ENCODE measurements at regions not wholly inside any gene's neighbourhood (a gene's known extent, or its start where the extent isn't known, plus 50 kb on each side); places are given as distances from the start of the nearest gene placed in this dataset.

DNA sequence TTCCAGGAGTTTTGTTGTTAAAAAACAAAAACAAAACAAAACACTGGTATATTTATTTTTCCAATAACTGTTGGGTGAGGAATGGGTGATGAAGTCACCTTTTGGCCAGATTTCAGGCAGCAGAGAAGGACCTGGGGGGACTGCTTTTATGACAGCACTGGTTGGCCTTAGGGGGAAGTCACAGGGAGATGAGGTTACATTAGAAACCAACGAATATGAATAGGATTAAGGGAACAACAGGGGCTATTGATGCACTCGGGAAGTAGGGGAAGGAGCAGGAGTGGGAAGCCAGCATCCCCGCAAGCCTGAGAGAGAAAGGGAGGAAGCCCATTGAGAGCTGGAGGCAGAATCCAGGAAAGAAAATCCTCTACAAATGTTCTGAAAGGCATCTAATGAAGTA, 958.4 kb downstream of the TYW1 start:
- in situ Hi-C loops (cut with HindIII; ENCODE audit: low sequenced_read_pairs) = no loop called here

DNA sequence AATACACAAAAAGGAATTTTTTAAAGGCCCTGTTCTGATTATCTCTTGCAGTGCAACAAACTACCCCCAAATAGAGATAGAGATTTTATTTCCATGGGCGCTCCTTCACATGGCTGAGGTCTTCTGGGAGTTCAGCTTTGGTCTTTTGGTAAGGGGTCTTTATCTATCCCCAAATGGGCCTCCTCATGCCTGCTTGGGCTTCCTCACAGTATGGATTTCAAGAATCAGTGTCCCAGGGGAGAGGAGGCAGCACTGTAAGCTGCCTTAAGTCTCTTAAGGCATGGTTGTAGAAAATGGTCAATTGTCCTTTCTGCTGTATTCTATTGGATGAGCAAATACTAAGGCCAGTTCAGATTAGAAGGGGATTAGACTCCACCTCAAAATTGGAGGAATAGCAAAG, 966.2 kb downstream of the TYW1 start:
- in situ Hi-C loops (cut with HindIII; ENCODE audit: low sequenced_read_pairs) = no loop called here

- in situ Hi-C loops (cut with HindIII; ENCODE audit: low sequenced_read_pairs) = no loop called here
Measured at GRCh38 chr7:67976490-67976889, 979.9 kb downstream of the TYW1 start.

DNA sequence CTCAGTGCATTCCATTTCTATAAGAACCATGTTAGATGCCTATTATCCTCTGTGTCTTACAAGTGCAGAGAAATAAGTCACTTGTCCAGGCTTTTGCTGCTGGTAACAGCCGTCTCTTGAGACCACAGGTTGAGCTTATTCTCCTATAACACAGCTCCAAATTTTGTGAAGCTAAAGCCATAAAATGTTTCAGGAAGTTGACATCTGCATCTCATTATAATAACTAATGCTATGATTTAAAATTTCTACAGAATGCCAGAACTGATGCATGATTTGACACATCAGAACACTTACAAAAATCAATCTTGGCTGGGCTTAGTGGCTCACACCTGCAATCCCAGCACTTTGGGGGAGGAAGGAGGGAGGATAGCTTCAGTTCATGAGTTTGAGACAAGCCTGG, 986.9 kb downstream of the TYW1 start:
- in situ Hi-C loops (cut with HindIII; ENCODE audit: low sequenced_read_pairs) = no loop called here

DNA sequence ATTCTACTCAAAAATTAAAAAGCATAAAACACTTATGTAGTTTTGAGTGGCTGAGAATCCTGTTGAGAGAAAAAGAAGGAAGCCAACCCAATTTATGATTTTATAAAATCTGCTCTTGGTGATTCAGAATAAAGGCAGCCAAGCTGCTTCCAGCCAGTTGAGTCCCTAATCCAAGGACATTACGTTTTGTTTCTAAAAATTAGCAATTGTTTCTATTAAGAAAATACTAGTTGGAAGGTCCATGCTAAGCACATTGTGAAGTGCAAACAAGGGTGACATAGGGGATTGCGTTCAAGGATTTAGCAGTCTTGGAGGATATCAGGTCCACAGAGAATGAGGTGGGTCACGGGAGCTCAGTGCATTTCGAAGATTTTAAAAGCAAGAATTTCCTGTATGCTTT, 987.7 kb downstream of the TYW1 start:
- in situ Hi-C loops (cut with HindIII; ENCODE audit: low sequenced_read_pairs) = no loop called here

- in situ Hi-C loops (cut with HindIII; ENCODE audit: low sequenced_read_pairs) = no loop called here
Measured at GRCh38 chr7:67989142-67989541, 992.5 kb downstream of the TYW1 start.

- in situ Hi-C loops (cut with HindIII; ENCODE audit: low sequenced_read_pairs) = no loop called here
Measured at GRCh38 chr7:67990003-67990402, 993.4 kb downstream of the TYW1 start.

- in situ Hi-C loops (cut with HindIII; ENCODE audit: low sequenced_read_pairs) = no loop called here
Measured at GRCh38 chr7:67990716-67991115, 994.1 kb downstream of the TYW1 start.

DNA sequence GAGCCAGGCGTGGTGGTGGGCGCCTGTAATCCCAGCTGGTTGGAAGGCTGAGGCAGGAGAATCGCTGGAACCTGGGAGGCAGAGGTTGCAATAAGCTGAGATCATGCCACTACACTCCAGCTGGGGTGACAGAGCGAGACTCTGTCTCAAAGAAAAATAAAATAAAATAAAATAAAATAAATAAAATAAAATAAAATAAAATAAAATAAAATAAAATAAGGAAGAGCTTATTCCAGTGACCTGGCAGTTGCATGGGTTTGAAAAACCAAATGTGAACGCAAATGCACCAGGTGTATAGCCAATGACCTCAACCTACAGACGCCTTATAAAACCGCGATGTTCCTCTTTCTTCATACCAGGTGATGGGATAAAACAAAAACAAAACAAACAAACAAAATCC, 995.7 kb downstream of the TYW1 start:
- in situ Hi-C loops (cut with HindIII; ENCODE audit: low sequenced_read_pairs) = no loop called here

GRCh38 chr7:68005992-68006391, 1009.4 kb downstream of the TYW1 start:
- in situ Hi-C loops (cut with HindIII; ENCODE audit: low sequenced_read_pairs) = no loop called here

DNA sequence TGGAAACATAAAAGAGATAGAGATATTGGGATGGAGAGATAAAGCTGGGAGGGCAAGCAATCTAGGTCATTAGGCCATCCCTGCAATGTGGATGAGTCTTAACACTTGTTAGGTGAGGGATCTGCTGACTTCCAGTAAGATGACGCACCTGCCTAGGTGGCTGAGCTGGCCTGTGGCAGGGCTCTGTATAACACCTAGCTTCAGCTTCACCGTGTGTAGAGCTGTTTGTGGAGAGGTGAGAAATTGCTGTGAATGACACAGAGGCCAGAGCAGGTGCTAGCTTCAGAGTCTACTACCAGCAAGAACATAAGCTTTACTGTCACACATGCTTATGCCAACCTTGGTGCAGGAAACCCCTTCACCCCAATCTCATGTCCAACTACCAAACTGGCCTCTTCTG, 1010.0 kb downstream of the TYW1 start:
- in situ Hi-C loops (cut with HindIII; ENCODE audit: low sequenced_read_pairs) = no loop called here

DNA sequence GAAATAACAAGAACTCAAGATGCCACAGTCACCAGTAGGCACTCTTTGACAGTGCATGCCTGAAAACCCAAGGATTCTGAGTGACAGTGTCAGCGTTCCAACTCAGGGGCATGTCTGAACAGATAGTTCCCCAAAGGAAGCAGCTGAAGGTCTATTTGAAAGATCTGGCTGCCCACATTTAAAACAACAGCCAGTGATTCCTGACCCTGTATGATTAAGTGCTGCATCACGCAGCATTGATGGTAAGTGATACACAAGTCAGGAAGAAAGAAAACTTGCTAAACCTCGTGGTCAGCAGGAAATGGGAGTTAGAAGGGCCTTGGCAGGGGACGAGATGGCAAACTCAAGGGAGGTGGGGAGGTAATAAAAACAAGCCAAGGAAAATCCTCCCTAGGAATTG, 1013.1 kb downstream of the TYW1 start:
- in situ Hi-C loops (cut with HindIII; ENCODE audit: low sequenced_read_pairs) = no loop called here

DNA sequence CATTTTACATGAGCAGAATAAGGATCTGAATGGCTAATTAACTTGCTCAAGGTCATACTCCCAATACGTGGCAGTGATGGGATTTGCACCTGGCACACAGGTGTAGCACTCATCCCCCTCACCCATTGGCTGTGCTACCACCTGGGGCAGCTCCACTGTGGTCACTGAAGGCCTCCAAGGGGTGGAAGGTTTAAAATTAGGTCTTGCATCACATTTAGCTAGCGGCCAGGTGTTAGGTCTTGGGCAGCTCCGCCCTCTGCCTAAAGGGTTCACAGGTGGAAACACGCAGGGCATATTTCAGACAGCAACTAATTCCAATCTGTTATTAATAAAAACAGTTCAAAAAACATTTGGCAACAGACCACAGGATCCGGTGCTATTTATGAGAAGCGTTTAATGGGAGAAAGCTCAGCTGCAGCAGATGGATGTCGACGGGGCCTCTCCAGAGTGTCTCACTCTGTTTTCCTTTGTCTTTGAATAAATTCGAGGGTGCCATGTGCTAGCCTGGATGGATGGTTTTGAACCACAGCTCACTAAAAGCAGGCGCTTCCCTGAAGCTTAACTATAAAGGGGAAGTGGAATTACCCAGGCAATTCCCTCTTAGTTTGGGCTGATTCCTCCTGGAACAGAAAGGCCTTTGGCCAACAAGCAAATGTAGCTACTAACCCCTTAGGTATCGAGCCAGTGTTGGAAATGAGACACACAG, 1017.6 kb downstream of the TYW1 start:
- in situ Hi-C loops (cut with HindIII; ENCODE audit: low sequenced_read_pairs) = no loop called here

- in situ Hi-C loops (cut with HindIII; ENCODE audit: low sequenced_read_pairs) = no loop called here
Measured at GRCh38 chr7:68015122-68015977, 1018.7 kb downstream of the TYW1 start.

DNA sequence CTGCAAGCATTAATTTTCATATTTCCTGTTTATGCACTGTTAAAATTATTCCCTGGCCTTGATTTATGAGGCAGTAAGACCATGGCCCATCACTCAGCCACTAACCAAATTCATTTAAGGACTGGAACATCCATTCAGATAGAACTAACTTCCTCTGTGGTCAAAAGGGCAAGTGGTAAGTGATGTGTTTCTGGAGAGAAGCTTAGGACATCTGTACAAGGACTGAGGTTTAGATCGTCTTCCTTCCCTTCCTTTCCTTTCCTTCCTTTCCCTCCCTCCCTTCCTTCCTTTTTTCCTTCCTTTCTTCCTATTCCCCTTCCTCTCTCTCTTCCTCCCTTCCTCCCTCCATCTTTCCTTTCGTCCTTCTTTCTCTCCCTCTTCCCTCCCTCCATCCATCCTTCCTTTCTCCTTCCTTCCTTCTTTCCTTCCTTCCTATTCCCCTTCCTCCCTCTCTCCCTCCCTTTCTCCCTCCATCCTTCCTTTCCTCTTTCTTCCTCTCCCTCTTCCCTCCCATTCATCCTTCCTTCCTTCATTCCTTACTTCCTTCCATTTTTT, 1019.4 kb downstream of the TYW1 start:
- in situ Hi-C loops (cut with HindIII; ENCODE audit: low sequenced_read_pairs) = no loop called here

- in situ Hi-C loops (cut with HindIII; ENCODE audit: low sequenced_read_pairs) = no loop called here
Measured at GRCh38 chr7:68020102-68020501, 1023.5 kb downstream of the TYW1 start.

- in situ Hi-C loops (cut with HindIII; ENCODE audit: low sequenced_read_pairs) = no loop called here
Measured at GRCh38 chr7:68025369-68025768, 1028.7 kb downstream of the TYW1 start.

GRCh38 chr7:68030530-68030929, 1033.9 kb downstream of the TYW1 start:
- in situ Hi-C loops (cut with HindIII; ENCODE audit: low sequenced_read_pairs) = no loop called here

GRCh38 chr7:68031180-68031943, 1034.7 kb downstream of the TYW1 start:
- in situ Hi-C loops (cut with HindIII; ENCODE audit: low sequenced_read_pairs) = no loop called here

DNA sequence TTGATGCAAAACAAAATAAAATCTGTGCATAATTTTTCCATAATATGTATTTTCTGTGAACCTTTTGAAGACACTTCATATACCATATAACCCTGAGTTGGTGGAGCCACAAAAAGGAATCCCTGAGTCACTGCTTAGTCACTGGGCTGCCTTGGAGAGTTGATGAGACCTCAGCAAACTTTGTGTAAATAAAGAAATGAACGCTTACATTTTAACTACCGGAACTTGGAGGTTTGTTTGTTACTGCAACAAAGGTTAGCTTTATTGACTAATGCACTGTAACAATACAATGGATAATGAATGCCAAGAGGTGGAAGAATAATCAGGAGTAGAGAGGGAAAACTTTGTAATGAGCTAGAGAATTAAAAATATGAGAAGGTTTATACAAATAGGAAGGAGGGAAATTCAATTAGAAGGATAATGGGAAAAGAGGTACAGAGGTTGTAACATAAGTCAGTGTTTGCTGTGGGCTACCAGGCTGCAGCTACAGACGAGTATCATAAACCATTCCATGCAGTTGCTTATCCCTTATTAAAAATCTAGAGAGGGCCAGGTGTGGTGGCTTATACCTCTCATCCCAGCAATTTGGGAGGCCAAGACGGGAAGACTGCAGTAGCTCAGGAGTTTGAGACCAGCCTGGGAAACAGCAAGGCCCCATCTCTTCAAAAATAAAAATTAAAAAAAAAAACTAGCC, 1042.1 kb downstream of the TYW1 start:
- in situ Hi-C loops (cut with HindIII; ENCODE audit: low sequenced_read_pairs) = no loop called here

DNA sequence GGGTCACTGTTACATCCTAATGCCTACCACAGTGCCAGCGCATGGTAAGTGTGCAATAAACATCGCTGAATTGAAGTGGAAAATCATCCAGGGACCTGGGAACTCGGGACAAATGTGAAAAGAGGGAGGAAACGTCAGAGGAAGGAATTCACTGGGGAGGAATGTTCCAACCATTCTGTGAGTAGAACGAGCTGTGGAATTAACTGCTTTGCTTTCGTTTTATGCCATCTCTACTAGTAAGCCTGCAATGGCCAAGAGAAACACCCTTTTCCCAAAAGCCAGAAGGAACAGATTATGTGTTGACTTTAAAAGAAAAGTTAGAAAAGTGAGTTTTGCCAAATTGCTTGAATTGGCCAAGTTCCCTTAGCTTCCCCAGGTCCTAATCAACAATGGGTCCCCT, 1044.9 kb downstream of the TYW1 start:
- in situ Hi-C loops (cut with HindIII; ENCODE audit: low sequenced_read_pairs) = no loop called here

All from DLD1 (cell line).